ENCODE measurements at regions not wholly inside any gene's neighbourhood (a gene's known extent, or its start where the extent isn't known, plus 50 kb on each side); places are given as distances from the start of the nearest gene placed in this dataset.

GRCh38 chr1:229769809-229770208, 143.8 kb downstream of the URB2 start:
- H3K4me1 Mint-ChIP-seq (ENCODE audit: low read depth) = no peaks in the 10 kb centered on the region
- H3K27ac Mint-ChIP-seq = no peak overlapping the region
- DNase-seq = no peak
- CTCF ChIA-PET = no interaction called here
- no peak overlapping the region for H3K4me3 Mint-ChIP-seq
- peaks cover 13% of the 10 kb centered on the region for H3K27me3 Mint-ChIP-seq (ENCODE audit: low read depth)
- intact Hi-C loops (cut with micrococcal nuclease) = no loop called here
- H3K36me3 Mint-ChIP-seq (ENCODE audit: low read depth) = no peaks in the 10 kb centered on the region
- H3K9me3 Mint-ChIP-seq = no peaks in the 10 kb centered on the region

- intact Hi-C loops (cut with micrococcal nuclease) = no loop called here
- CTCF ChIA-PET = no interaction called here
- H3K27me3 Mint-ChIP-seq (ENCODE audit: low read depth) = no peaks in the 10 kb centered on the region
Observed at GRCh38 chr1:229778794-229779193, 152.7 kb downstream of the URB2 start.

GRCh38 chr1:229781453-229781852, 155.4 kb downstream of the URB2 start:
- H3K36me3 Mint-ChIP-seq (ENCODE audit: low read depth) = no peaks in the 10 kb centered on the region
- H3K9me3 Mint-ChIP-seq = no peaks in the 10 kb centered on the region
- no peak overlapping the region for H3K4me3 Mint-ChIP-seq
- DNase-seq = no peak
- H3K27ac Mint-ChIP-seq = no peak overlapping the region
- CTCF ChIA-PET = no interaction called here
- no peaks in the 10 kb centered on the region for H3K4me1 Mint-ChIP-seq (ENCODE audit: low read depth)
- intact Hi-C loops (cut with micrococcal nuclease) = no loop called here
- peaks cover 2% of the 10 kb centered on the region for H3K27me3 Mint-ChIP-seq (ENCODE audit: low read depth)

More at GRCh38 chr1:229778794-229779193, 152.7 kb downstream of the URB2 start:
- Mint-ChIP-seq H3K4me3 (no peak overlapping the region), H3K9me3 (no peaks in the 10 kb centered on the region), H3K27ac (no peak overlapping the region), H3K4me1 (ENCODE audit: low read depth) (no peaks in the 10 kb centered on the region), H3K36me3 (ENCODE audit: low read depth) (no peaks in the 10 kb centered on the region)
- no peak for DNase-seq

- CTCF ChIA-PET = interaction anchor here (0.6 kb wide), 1 partner anchor 32 kb away, joined by 3 read pairs; no protein-coding TSS in a partner anchor
- Mint-ChIP-seq H3K4me3 (no peak overlapping the region), H3K4me1 (ENCODE audit: low read depth) (no peaks in the 10 kb centered on the region), H3K36me3 (ENCODE audit: low read depth) (no peaks in the 10 kb centered on the region), H3K9me3 (no peaks in the 10 kb centered on the region), H3K27ac (no peak overlapping the region), H3K27me3 (ENCODE audit: low read depth) (peaks cover 2% of the 10 kb centered on the region)
- intact Hi-C loops (cut with micrococcal nuclease) = no loop called here
- DNase-seq = no peak
Observed at GRCh38 chr1:229782469-229782868, 156.4 kb downstream of the URB2 start.

GRCh38 chr1:229784834-229785233, 158.8 kb downstream of the URB2 start:
- Mint-ChIP-seq H3K36me3 (ENCODE audit: low read depth) (no peaks in the 10 kb centered on the region), H3K9me3 (no peaks in the 10 kb centered on the region), H3K4me1 (ENCODE audit: low read depth) (no peaks in the 10 kb centered on the region), H3K27me3 (ENCODE audit: low read depth) (peaks cover 6% of the 10 kb centered on the region), H3K27ac (no peak overlapping the region), H3K4me3 (no peak overlapping the region)
- CTCF ChIA-PET = interaction anchor here (0.6 kb wide), 1 partner anchor 114 kb away, joined by 3 read pairs; no protein-coding TSS in a partner anchor
- intact Hi-C loops (cut with micrococcal nuclease) = no loop called here
- DNase-seq = no peak

- intact Hi-C loops (cut with micrococcal nuclease) = no loop called here
- Mint-ChIP-seq H3K9me3 (peaks cover 7% of the 10 kb centered on the region), H3K36me3 (ENCODE audit: low read depth) (no peaks in the 10 kb centered on the region), H3K4me1 (ENCODE audit: low read depth) (no peaks in the 10 kb centered on the region), H3K27ac (no peak overlapping the region), H3K4me3 (no peak overlapping the region), H3K27me3 (ENCODE audit: low read depth) (peaks cover 6% of the 10 kb centered on the region)
- DNase-seq = no peak
- CTCF ChIA-PET = interaction anchor here (1.0 kb wide), 1 partner anchor 62 kb away, joined by 3 read pairs; no protein-coding TSS in a partner anchor
Observed at GRCh38 chr1:229786974-229787610, 161.0 kb downstream of the URB2 start.

GRCh38 chr1:229788004-229788403, 162.0 kb downstream of the URB2 start:
- Mint-ChIP-seq H3K27me3 (ENCODE audit: low read depth) (peaks cover 6% of the 10 kb centered on the region), H3K9me3 (peaks cover 7% of the 10 kb centered on the region), H3K4me3 (no peak overlapping the region), H3K4me1 (ENCODE audit: low read depth) (no peaks in the 10 kb centered on the region), H3K36me3 (ENCODE audit: low read depth) (no peaks in the 10 kb centered on the region), H3K27ac (no peak overlapping the region)
- intact Hi-C loops (cut with micrococcal nuclease) = no loop called here
- no peak for DNase-seq
- CTCF ChIA-PET = no interaction called here

GRCh38 chr1:229792012-229792975, 166.2 kb downstream of the URB2 start:
- intact Hi-C loops (cut with micrococcal nuclease) = no loop called here
- no peak overlapping the region for H3K4me3 Mint-ChIP-seq
- no peaks in the 10 kb centered on the region for H3K4me1 Mint-ChIP-seq (ENCODE audit: low read depth)
- H3K27ac Mint-ChIP-seq = no peak overlapping the region
- CTCF ChIA-PET = interaction anchor here (0.5 kb wide), 1 partner anchor 1923 kb away, joined by 3 read pairs; no protein-coding TSS in a partner anchor
- H3K9me3 Mint-ChIP-seq = peaks cover 7% of the 10 kb centered on the region
- no peaks in the 10 kb centered on the region for H3K36me3 Mint-ChIP-seq (ENCODE audit: low read depth)
- DNase-seq = no peak
- peaks cover 4% of the 10 kb centered on the region for H3K27me3 Mint-ChIP-seq (ENCODE audit: low read depth)

- Mint-ChIP-seq H3K36me3 (ENCODE audit: low read depth) (no peaks in the 10 kb centered on the region), H3K9me3 (peaks cover 7% of the 10 kb centered on the region), H3K27me3 (ENCODE audit: low read depth) (no peaks in the 10 kb centered on the region), H3K4me3 (no peak overlapping the region), H3K4me1 (ENCODE audit: low read depth) (no peaks in the 10 kb centered on the region), H3K27ac (no peak overlapping the region)
- intact Hi-C loops (cut with micrococcal nuclease) = no loop called here
- CTCF ChIA-PET = no interaction called here
- DNase-seq = no peak
Observed at GRCh38 chr1:229793488-229793887, 167.4 kb downstream of the URB2 start.

GRCh38 chr1:229798558-229798957, 172.5 kb downstream of the URB2 start:
- no peaks in the 10 kb centered on the region for H3K36me3 Mint-ChIP-seq (ENCODE audit: low read depth)
- no peaks in the 10 kb centered on the region for H3K9me3 Mint-ChIP-seq
- intact Hi-C loops (cut with micrococcal nuclease) = no loop called here
- no peaks in the 10 kb centered on the region for H3K4me1 Mint-ChIP-seq (ENCODE audit: low read depth)
- no peak overlapping the region for H3K4me3 Mint-ChIP-seq
- no peaks in the 10 kb centered on the region for H3K27me3 Mint-ChIP-seq (ENCODE audit: low read depth)
- CTCF ChIA-PET = no interaction called here
- no peak overlapping the region for H3K27ac Mint-ChIP-seq
- no peak for DNase-seq

GRCh38 chr1:229803626-229804217, 177.7 kb downstream of the URB2 start:
- CTCF ChIA-PET = no interaction called here
- no peaks in the 10 kb centered on the region for H3K27me3 Mint-ChIP-seq (ENCODE audit: low read depth)
- no peak for DNase-seq

GRCh38 chr1:229808272-229808671, 182.2 kb downstream of the URB2 start:
- Mint-ChIP-seq H3K36me3 (ENCODE audit: low read depth) (peaks cover 7% of the 10 kb centered on the region), H3K27me3 (ENCODE audit: low read depth) (peaks cover 8% of the 10 kb centered on the region), H3K4me3 (no peak overlapping the region), H3K9me3 (peaks cover 33% of the 10 kb centered on the region), H3K27ac (no peak overlapping the region), H3K4me1 (ENCODE audit: low read depth) (no peaks in the 10 kb centered on the region)
- no peak for DNase-seq
- intact Hi-C loops (cut with micrococcal nuclease) = no loop called here
- CTCF ChIA-PET = no interaction called here

More at GRCh38 chr1:229803626-229804217, 177.7 kb downstream of the URB2 start:
- intact Hi-C loops (cut with micrococcal nuclease) = no loop called here
- Mint-ChIP-seq H3K4me1 (ENCODE audit: low read depth) (no peaks in the 10 kb centered on the region), H3K36me3 (ENCODE audit: low read depth) (peaks cover 5% of the 10 kb centered on the region), H3K27ac (no peak overlapping the region), H3K4me3 (no peak overlapping the region), H3K9me3 (peaks cover 13% of the 10 kb centered on the region)
